HepG2 (cell line): ENCODE measurements at regions not wholly inside any gene's neighbourhood (a gene's known extent, or its start where the extent isn't known, plus 50 kb on each side); places are given as distances from the start of the nearest gene placed in this dataset.

ENCODE experiments used
- ARID2 ChIP-seq: sonication (generic); formaldehyde crosslinking; IDR thresholded peaks from 2 replicates; pipeline ENCODE4 v1.8.1; 2022; ENCODE audit warnings: mild to moderate bottlenecking, missing genetic modification reagents, borderline replicate concordance
- HDAC6 ChIP-seq: fragments of 200-600 bp; sonication (generic); IDR thresholded peaks from 2 replicates; pipeline ENCODE4 v1.7.0; 2017; ENCODE audit warnings: mild to moderate bottlenecking, antibody characterized with exemption, low read length, low read depth
- HNF4A ChIP-seq: sonication (generic); formaldehyde crosslinking; IDR thresholded peaks from 2 replicates; pipeline ENCODE4 v1.4.0; 2020; ENCODE audit warnings: missing genetic modification reagents
- KIAA2018 ChIP-seq: sonication (generic); formaldehyde crosslinking; IDR thresholded peaks from 2 replicates; pipeline ENCODE4 v1.5.0; 2020; ENCODE audit warnings: mild to moderate bottlenecking, missing genetic modification reagents, borderline replicate concordance
- MEIS2 ChIP-seq: sonication (generic); formaldehyde crosslinking; IDR thresholded peaks from 2 replicates; pipeline ENCODE4 v1.9.0; 2021; ENCODE audit warnings: mild to moderate bottlenecking, missing genetic modification reagents
- NR2F6 ChIP-seq, 2 experiments: IDR thresholded peaks; 2 replicates each; pipeline ENCODE4 v1.6.1; 2016; ENCODE audit warnings: antibody characterized with exemption in 1 of 2, mild to moderate bottlenecking in 1 of 2
- SOX13 ChIP-seq, 3 experiments: fragments of 450-650 bp in 1 of 3; sonication (generic) in 1 of 3; formaldehyde crosslinking in 1 of 3; IDR thresholded peaks in 2 of 3; conservative IDR thresholded peaks in 1 of 3; 2 replicates each; pipeline versions ENCODE4 v1.5.0 to v1.6.1; 2016 to 2020; ENCODE audit warnings: antibody characterized with exemption in 1 of 3, mild to moderate bottlenecking in 1 of 3, missing compliant biosample characterization in 1 of 3, missing genetic modification reagents in 1 of 3, moderate library complexity in 1 of 3
- XBP1 ChIP-seq: sonication (generic); formaldehyde crosslinking; IDR thresholded peaks from 2 replicates; pipeline ENCODE4 v1.5.0; 2020; ENCODE audit warnings: missing genetic modification reagents
- ZNF337 ChIP-seq: sonication (generic); formaldehyde crosslinking; IDR thresholded peaks from 2 replicates; pipeline ENCODE4 v1.5.1; 2020; ENCODE audit warnings: missing genetic modification reagents, low read depth, mild to moderate bottlenecking, borderline replicate concordance
- ZNF619 ChIP-seq: sonication (generic); formaldehyde crosslinking; IDR thresholded peaks from 2 replicates; pipeline ENCODE4 v1.4.0; 2020; ENCODE audit warnings: mild to moderate bottlenecking, missing genetic modification reagents
- TF ChIP-seq, protein P1 (sequence below): IDR thresholded peaks from 2 replicates; pipeline ENCODE4 v1.6.1; 2016; ENCODE audit warnings: low read depth, missing genetic modification reagents, missing compliant biosample characterization
- TF ChIP-seq, protein P2 (sequence below): sonication (generic); formaldehyde crosslinking; IDR thresholded peaks from 2 replicates; pipeline ENCODE4 v1.9.0; 2022; ENCODE audit warnings: missing genetic modification reagents, mild to moderate bottlenecking, borderline replicate concordance

DNA sequence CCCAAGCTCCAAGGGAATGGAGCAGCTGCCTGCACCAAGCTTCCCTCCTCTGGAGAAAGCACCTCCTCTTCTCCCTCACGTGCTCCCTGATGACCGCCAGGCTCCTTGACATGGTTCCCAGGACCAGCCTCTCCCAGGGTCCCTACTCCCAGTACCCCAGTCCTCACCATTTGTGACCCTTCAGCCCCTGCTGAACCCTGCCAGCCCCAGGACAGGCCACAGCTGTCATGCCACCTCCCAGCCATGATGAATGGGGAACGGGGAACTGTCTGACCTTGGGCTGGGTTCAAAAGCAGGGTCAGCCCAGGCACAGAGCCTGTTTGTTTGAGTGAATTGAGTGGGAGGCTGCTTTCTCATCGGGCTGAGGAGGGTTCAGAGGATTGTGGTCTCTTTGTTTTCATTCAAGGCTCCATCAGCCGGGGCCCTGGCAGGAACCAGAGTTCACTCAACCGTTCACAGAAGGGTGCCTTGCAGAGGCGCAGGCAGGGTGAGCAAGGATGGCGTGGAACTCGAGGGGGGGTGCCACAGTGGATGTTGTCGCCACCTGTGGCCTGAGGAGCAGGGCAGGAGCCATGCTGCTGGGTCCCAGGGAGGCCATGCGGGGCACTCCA lies 344.5 kb upstream of the SFSWAP start (continued):
- TF ChIP-seq KIAA2018 (CRISPR knock-in tag) (no peak), SOX13 (IDR thresholded peaks at IDR 0.05) (no peak), SOX13 (CRISPR knock-in tag; conservative IDR thresholded peaks at IDR 0.05 in 1 of 2, IDR thresholded peaks at IDR 0.05 in 1 of 2) (peak in 1 of 2 experiments; percentile 22; a peak in 1 of 4 replicates), ARID2 (CRISPR knock-in tag) (no peak), NR2F6 (IDR thresholded peaks at IDR 0.05) (peak; percentile 43), NR2F6 (CRISPR knock-in tag; IDR thresholded peaks at IDR 0.05) (no peak), ZNF619 (CRISPR knock-in tag) (no peak), MEIS2 (CRISPR knock-in tag) (peak; percentile 95), HNF4A (peak; percentile 50), ZNF337 (CRISPR knock-in tag) (no peak), HDAC6 (no peak), XBP1 (CRISPR knock-in tag) (no peak)
- TF ChIP-seq, protein P1, sequence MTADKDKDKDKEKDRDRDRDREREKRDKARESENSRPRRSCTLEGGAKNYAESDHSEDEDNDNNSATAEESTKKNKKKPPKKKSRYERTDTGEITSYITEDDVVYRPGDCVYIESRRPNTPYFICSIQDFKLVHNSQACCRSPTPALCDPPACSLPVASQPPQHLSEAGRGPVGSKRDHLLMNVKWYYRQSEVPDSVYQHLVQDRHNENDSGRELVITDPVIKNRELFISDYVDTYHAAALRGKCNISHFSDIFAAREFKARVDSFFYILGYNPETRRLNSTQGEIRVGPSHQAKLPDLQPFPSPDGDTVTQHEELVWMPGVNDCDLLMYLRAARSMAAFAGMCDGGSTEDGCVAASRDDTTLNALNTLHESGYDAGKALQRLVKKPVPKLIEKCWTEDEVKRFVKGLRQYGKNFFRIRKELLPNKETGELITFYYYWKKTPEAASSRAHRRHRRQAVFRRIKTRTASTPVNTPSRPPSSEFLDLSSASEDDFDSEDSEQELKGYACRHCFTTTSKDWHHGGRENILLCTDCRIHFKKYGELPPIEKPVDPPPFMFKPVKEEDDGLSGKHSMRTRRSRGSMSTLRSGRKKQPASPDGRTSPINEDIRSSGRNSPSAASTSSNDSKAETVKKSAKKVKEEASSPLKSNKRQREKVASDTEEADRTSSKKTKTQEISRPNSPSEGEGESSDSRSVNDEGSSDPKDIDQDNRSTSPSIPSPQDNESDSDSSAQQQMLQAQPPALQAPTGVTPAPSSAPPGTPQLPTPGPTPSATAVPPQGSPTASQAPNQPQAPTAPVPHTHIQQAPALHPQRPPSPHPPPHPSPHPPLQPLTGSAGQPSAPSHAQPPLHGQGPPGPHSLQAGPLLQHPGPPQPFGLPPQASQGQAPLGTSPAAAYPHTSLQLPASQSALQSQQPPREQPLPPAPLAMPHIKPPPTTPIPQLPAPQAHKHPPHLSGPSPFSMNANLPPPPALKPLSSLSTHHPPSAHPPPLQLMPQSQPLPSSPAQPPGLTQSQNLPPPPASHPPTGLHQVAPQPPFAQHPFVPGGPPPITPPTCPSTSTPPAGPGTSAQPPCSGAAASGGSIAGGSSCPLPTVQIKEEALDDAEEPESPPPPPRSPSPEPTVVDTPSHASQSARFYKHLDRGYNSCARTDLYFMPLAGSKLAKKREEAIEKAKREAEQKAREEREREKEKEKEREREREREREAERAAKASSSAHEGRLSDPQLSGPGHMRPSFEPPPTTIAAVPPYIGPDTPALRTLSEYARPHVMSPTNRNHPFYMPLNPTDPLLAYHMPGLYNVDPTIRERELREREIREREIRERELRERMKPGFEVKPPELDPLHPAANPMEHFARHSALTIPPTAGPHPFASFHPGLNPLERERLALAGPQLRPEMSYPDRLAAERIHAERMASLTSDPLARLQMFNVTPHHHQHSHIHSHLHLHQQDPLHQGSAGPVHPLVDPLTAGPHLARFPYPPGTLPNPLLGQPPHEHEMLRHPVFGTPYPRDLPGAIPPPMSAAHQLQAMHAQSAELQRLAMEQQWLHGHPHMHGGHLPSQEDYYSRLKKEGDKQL (CRISPR knock-in tag), result no peak
- TF ChIP-seq, protein P2, sequence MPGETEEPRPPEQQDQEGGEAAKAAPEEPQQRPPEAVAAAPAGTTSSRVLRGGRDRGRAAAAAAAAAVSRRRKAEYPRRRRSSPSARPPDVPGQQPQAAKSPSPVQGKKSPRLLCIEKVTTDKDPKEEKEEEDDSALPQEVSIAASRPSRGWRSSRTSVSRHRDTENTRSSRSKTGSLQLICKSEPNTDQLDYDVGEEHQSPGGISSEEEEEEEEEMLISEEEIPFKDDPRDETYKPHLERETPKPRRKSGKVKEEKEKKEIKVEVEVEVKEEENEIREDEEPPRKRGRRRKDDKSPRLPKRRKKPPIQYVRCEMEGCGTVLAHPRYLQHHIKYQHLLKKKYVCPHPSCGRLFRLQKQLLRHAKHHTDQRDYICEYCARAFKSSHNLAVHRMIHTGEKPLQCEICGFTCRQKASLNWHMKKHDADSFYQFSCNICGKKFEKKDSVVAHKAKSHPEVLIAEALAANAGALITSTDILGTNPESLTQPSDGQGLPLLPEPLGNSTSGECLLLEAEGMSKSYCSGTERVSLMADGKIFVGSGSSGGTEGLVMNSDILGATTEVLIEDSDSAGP (CRISPR knock-in tag), result no peak
